Bronchial epithelial cell (primary cell): ENCODE measurements at regions not wholly inside any gene's neighbourhood (a gene's known extent, or its start where the extent isn't known, plus 50 kb on each side); places are given as distances from the start of the nearest gene placed in this dataset.

Source experiments
- DNase-seq: peaks from one replicate; pipeline ENCODE4 v3.0.0-alpha.2; 2010; ENCODE audit warnings: low read depth
- FAIRE-seq: peaks from 2 replicates; lab custom pipeline; 2011; peaks lifted over from hg19 to GRCh38; lab: Jason Lieb, UNC
- H3K27me3 ChIP-seq: 2 replicates; pipeline ENCODE4 v1.5.1; 2011; ENCODE audit warnings: low read length; ENCODE audit not compliant: control insufficient read depth, insufficient read depth
- H3K36me3 ChIP-seq: 2 replicates; pipeline ENCODE4 v1.5.1; 2011; ENCODE audit warnings: low read length; ENCODE audit not compliant: control insufficient read depth, insufficient read depth
- H3K4me3 ChIP-seq: 2 replicates; pipeline ENCODE4 v1.5.1; 2011; ENCODE audit warnings: mild to moderate bottlenecking, low read depth, low read length, control low read depth
- TF ChIP-seq, protein P1 (sequence below): IDR thresholded peaks from 2 replicates; pipeline ENCODE4 v1.5.1; 2011; ENCODE audit warnings: mild to moderate bottlenecking, moderate library complexity, low read length, control low read depth, inconsistent platforms; ENCODE audit not compliant: insufficient read depth, severe bottlenecking

DNA sequence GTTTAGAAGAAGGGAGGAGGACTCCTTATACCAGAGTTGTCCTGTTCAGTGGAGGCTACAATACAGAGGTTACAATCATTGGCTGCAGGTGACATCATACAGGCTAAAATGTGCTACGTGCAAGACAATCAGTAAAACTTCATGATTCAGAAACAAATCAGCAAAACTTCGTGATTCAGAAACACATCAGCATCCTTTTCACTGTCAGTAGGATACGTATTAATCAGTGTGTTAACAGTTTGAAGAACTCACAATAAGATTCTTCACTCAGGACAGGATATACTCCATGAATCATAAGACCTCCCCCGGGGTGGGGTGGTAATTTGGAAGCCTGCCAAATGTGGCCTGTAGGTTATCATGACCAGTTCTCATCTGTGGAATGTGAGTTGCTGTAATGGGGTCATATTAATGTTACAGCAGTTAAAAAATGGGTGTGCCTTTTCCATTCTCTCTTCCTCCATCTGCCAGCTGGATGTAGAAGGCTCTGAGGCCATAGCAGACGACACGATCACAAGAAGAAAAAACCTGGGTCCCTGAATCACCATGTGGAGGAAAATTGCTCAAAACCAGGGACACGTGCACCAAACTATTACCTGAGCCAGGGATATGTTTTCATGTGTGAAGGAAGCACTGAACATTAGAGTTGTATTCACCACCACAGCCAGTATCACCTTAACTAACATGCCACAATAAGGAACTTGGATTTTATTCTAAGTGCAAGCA lies 134.8 kb upstream of the CREB1 start:
- DNase-seq: peak; percentile 100
- no peaks in the 10 kb centered on the region for H3K36me3 ChIP-seq
- peak; percentile 98 for FAIRE-seq
- TF ChIP-seq, protein P1, sequence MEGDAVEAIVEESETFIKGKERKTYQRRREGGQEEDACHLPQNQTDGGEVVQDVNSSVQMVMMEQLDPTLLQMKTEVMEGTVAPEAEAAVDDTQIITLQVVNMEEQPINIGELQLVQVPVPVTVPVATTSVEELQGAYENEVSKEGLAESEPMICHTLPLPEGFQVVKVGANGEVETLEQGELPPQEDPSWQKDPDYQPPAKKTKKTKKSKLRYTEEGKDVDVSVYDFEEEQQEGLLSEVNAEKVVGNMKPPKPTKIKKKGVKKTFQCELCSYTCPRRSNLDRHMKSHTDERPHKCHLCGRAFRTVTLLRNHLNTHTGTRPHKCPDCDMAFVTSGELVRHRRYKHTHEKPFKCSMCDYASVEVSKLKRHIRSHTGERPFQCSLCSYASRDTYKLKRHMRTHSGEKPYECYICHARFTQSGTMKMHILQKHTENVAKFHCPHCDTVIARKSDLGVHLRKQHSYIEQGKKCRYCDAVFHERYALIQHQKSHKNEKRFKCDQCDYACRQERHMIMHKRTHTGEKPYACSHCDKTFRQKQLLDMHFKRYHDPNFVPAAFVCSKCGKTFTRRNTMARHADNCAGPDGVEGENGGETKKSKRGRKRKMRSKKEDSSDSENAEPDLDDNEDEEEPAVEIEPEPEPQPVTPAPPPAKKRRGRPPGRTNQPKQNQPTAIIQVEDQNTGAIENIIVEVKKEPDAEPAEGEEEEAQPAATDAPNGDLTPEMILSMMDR: no peak
- no peaks in the 10 kb centered on the region for H3K27me3 ChIP-seq
- H3K4me3 ChIP-seq: no peak overlapping the region

- no peaks in the 10 kb centered on the region for H3K27me3 ChIP-seq
- FAIRE-seq: no peak
- DNase-seq: peak; percentile 89
- H3K36me3 ChIP-seq: no peaks in the 10 kb centered on the region
- TF ChIP-seq, protein P1: no peak
- no peak overlapping the region for H3K4me3 ChIP-seq
These were observed 134.1 kb upstream of the CREB1 start for GRCh38 chr2:207395535-207396251.

DNA sequence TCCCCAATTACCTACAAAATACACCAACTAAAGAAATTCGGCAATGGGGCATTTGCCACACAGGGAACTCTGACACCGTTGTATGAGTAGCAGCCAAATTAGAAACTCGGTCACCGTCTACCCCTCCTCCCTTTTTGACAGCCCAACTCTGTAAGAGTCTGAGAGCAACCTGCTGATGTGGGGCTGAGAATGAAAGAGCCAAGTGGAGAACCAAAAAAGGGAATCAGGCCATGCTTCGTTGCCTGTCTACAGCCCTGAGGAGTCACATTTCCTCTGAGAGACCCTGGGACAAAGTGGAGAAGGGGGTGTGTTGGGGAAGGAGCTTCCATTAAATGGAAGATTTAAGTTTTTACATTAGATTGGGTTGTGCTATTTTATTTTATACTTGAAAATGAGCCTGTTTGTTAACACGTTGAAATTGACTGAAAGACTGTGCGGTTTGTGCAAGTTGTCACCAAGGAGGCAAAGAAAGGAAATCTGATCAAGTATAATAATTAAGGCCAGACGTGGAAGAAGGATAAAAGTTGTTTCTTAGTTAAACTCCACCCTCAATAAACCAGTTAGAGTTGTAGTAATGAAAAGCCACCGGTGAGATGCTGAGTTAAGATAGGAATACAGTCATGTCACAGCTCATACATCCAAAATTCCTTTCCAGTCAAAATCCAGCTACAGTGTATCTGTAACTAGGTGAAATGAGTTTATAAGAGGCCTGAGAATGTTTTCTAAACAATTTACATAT lies 131.7 kb upstream of the CREB1 start:
- DNase-seq (no peak), FAIRE-seq (no peak)
- Histone ChIP-seq H3K4me3 (no peak overlapping the region), H3K36me3 (no peaks in the 10 kb centered on the region), H3K27me3 (no peaks in the 10 kb centered on the region)
- TF ChIP-seq, protein P1: no peak

GRCh38 chr2:207399301-207399700 lies 130.5 kb upstream of the CREB1 start:
- FAIRE-seq (no peak), DNase-seq (no peak)

GRCh38 chr2:207401338-207401737 lies 128.4 kb upstream of the CREB1 start:
- TF ChIP-seq, protein P1: no peak
- DNase-seq (no peak), FAIRE-seq (no peak)
- no peaks in the 10 kb centered on the region for H3K36me3 ChIP-seq
- no peaks in the 10 kb centered on the region for H3K27me3 ChIP-seq
- H3K4me3 ChIP-seq: no peak overlapping the region

More at GRCh38 chr2:207399301-207399700, 130.5 kb upstream of the CREB1 start:
- no peaks in the 10 kb centered on the region for H3K36me3 ChIP-seq
- TF ChIP-seq, protein P1: no peak
- no peaks in the 10 kb centered on the region for H3K27me3 ChIP-seq
- no peak overlapping the region for H3K4me3 ChIP-seq
